GM21526 (cell line): ENCODE measurements at regions not wholly inside any gene's neighbourhood (a gene's known extent, or its start where the extent isn't known, plus 50 kb on each side); places are given as distances from the start of the nearest gene placed in this dataset.

Experiments used
- ATAC-seq: cut with Tn5 transposase; IDR thresholded peaks from one replicate; pipeline ENCODE4 v1.9.1; 2021; ENCODE audit warnings: moderate library complexity; ENCODE audit not compliant: unreplicated experiment, low FRiP score

GRCh38 chr3:25365636-25366035 is 62.4 kb upstream of the RARB start:
- no peak for ATAC-seq

- ATAC-seq: no peak
Measured at GRCh38 chr3:25367025-25367424, 61.0 kb upstream of the RARB start.

GRCh38 chr3:25372167-25372566 is 55.9 kb upstream of the RARB start:
- ATAC-seq: no peak

GRCh38 chr3:25376340-25376739 is 51.7 kb upstream of the RARB start:
- no peak for ATAC-seq

GRCh38 chr3:25377042-25377441 is 51.0 kb upstream of the RARB start:
- ATAC-seq: no peak
